ENCODE measurements at regions not wholly inside any gene's neighbourhood (a gene's known extent, or its start where the extent isn't known, plus 50 kb on each side); places are given as distances from the start of the nearest gene placed in this dataset.

DNA sequence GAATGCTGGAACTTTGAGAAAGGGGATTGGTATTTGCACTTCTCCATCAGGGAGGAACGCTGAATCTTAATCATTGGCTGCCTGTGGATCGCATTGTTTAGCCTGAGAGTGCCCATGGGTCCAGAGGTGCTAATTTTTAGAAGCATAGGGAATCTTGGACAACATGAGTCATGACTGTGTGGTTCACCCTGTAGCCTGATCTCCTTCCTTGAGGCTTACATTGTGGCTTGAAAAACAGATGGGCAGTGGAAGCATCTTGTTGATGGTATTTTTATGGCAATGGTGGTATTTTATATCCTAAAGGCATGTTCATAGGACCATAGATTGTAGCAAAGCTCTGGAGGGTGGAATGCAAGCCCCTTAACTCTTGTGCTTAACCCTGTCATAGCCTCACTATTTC is 99.2 kb upstream of the DBX1 start:
- intact Hi-C loops (cut with DNase I) = no loop called here
- Histone ChIP-seq H3K27me3 (peaks cover 0 to 25% (median 0%) of the 10 kb centered on the region in 9 donors), H3K36me3 (no peaks in the 10 kb centered on the region), H3K4me1 (no peaks in the 10 kb centered on the region), H3K4me3 (no peak overlapping the region), H3K27ac (no peak overlapping the region), H3K9me3 (no peaks in the 10 kb centered on the region)
- 72 to 93% (median 85%) methylated on average over 2 of the region's 2 CpGs for WGBS, 4 donors
- DNase-seq (no peak), ATAC-seq (no peak)
- TF ChIP-seq POLR2A (IDR thresholded peaks at IDR 0.05) (no peak), CTCF (IDR thresholded peaks at IDR 0.05) (no peak)

GRCh38 chr11:20258376-20258895 is 98.2 kb upstream of the DBX1 start:
- Histone ChIP-seq H3K27me3 (peaks cover 0 to 25% (median 0%) of the 10 kb centered on the region in 9 donors), H3K36me3 (no peaks in the 10 kb centered on the region), H3K9me3 (no peaks in the 10 kb centered on the region), H3K4me1 (no peaks in the 10 kb centered on the region), H3K4me3 (no peak overlapping the region), H3K27ac (no peak overlapping the region)
- TF ChIP-seq CTCF (IDR thresholded peaks at IDR 0.05) (no peak), POLR2A (IDR thresholded peaks at IDR 0.05) (no peak)
- intact Hi-C loops (cut with DNase I) = no loop called here
- DNase-seq (no peak), ATAC-seq (no peak)
- 59 to 61% (median 60%) methylated on average over 6 of the region's 6 CpGs for WGBS, 4 donors

DNA sequence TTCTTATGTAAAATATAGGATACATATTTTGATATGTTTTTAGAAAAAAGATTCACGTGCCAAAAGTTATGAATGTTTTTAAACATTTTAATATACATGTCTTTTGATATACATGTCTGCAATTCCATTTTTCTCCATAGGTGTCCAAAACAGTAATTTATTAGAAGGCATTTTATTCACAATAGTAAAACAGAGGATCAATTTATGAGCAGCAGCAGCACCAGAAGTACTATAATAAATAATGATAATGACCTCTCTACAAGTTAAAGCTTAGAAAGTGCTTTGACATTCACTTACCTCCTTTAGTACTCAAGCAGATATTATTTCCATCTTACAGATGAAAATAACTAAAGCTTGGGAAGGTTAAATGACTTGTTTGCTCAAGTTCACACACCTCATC is 96.7 kb upstream of the DBX1 start:
- no peaks in the 10 kb centered on the region for H3K4me1 ChIP-seq
- 77 to 93% (median 87%) methylated on average over 1 of the region's 1 CpG for WGBS, 4 donors
- intact Hi-C loops (cut with DNase I) = no loop called here
- H3K27me3 ChIP-seq = peaks cover 0 to 25% (median 0%) of the 10 kb centered on the region in 9 donors
- H3K4me3 ChIP-seq = no peak overlapping the region
- H3K27ac ChIP-seq = no peak overlapping the region
- DNase-seq (no peak), ATAC-seq (no peak)
- no peaks in the 10 kb centered on the region for H3K36me3 ChIP-seq
- no peaks in the 10 kb centered on the region for H3K9me3 ChIP-seq
- TF ChIP-seq POLR2A (IDR thresholded peaks at IDR 0.05) (no peak), CTCF (IDR thresholded peaks at IDR 0.05) (no peak)

DNA sequence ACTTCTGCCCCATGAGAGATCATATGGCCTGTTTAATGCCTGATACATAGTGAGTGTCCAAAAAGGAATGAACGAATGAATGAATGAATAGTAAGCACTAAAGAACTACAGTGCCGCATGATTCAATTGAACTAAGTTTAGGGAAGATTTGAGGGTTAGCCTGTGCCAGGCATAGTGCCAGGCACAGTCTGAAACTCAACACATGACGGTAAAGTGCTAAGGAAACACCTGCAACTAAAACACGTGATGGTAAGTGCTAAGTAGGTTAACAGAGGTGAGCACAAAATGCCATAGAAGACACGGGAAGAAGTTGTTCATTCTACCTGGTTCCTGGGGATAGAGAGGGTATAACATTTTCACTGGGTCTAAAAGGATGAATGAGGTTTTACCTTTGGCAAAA is 93.5 kb upstream of the DBX1 start:
- Histone ChIP-seq H3K4me3 (no peak overlapping the region), H3K4me1 (no peaks in the 10 kb centered on the region), H3K27me3 (peaks cover 0 to 20% (median 0%) of the 10 kb centered on the region in 9 donors), H3K27ac (no peak overlapping the region), H3K9me3 (no peaks in the 10 kb centered on the region), H3K36me3 (no peaks in the 10 kb centered on the region)
- WGBS, 4 donors = 72 to 84% (median 79%) methylated on average over 5 of the region's 5 CpGs
- intact Hi-C loops (cut with DNase I) = no loop called here
- no peak for ATAC-seq
- TF ChIP-seq POLR2A (IDR thresholded peaks at IDR 0.05) (no peak), CTCF (IDR thresholded peaks at IDR 0.05) (no peak)
- DNase-seq = no peak

Data from heart left ventricle (tissue), 16 donors.